H9 (cell line): ENCODE measurements at regions not wholly inside any gene's neighbourhood (a gene's known extent, or its start where the extent isn't known, plus 50 kb on each side); places are given as distances from the start of the nearest gene placed in this dataset.

Experiments
- DNase-seq: peaks from one replicate; pipeline ENCODE4 v3.0.0-alpha.2; 2017
- H2AFZ ChIP-seq: one replicate; pipeline ENCODE4 v1.6.1; 2013; ENCODE audit warnings: mild to moderate bottlenecking, low read length, control low read depth, moderate library complexity
- H2AK5ac ChIP-seq: 2 replicates; pipeline ENCODE4 v1.6.1; 2013; ENCODE audit warnings: low read length, control low read depth, mixed read lengths; ENCODE audit not compliant: insufficient read length
- H2BK120ac ChIP-seq: one replicate; pipeline ENCODE4 v1.6.1; 2013; ENCODE audit warnings: low read depth, mild to moderate bottlenecking, low read length, control low read depth, inconsistent platforms; ENCODE audit not compliant: poor library complexity, severe bottlenecking
- H2BK12ac ChIP-seq: 2 replicates; pipeline ENCODE4 v1.6.1; 2013; ENCODE audit warnings: low read length, control low read depth, mixed read lengths, low read depth; ENCODE audit not compliant: insufficient read length
- H2BK15ac ChIP-seq: 2 replicates; pipeline ENCODE4 v1.6.1; 2013; ENCODE audit warnings: low read depth, low read length, control low read depth
- H2BK20ac ChIP-seq: one replicate; pipeline ENCODE4 v1.6.1; 2013; ENCODE audit warnings: low read depth, mild to moderate bottlenecking, low read length, control low read depth, inconsistent platforms; ENCODE audit not compliant: poor library complexity, severe bottlenecking
- H2BK5ac ChIP-seq: 2 replicates; pipeline ENCODE4 v1.6.1; 2013; ENCODE audit warnings: low read length, control low read depth, mixed read lengths; ENCODE audit not compliant: insufficient read length
- H3K14ac ChIP-seq: 2 replicates; pipeline ENCODE4 v1.6.1; 2013; ENCODE audit warnings: low read length, control low read depth; ENCODE audit not compliant: insufficient read depth
- H3K18ac ChIP-seq: 2 replicates; pipeline ENCODE4 v1.6.1; 2013; ENCODE audit warnings: low read depth, mild to moderate bottlenecking, mixed read lengths, low read length, control low read depth; ENCODE audit not compliant: insufficient read length
- H3K23ac ChIP-seq: 2 replicates; pipeline ENCODE4 v1.6.1; 2013; ENCODE audit warnings: low read length, control low read depth, mixed read lengths, low read depth; ENCODE audit not compliant: insufficient read length
- H3K23me2 ChIP-seq: 2 replicates; pipeline ENCODE4 v1.6.1; 2013; ENCODE audit warnings: low read depth, mild to moderate bottlenecking, mixed read lengths, low read length, control low read depth; ENCODE audit not compliant: insufficient read length, poor library complexity, severe bottlenecking
- H3K27ac ChIP-seq: 2 replicates; pipeline ENCODE4 v1.5.1; 2013; ENCODE audit warnings: low read length, control low read depth, mixed read lengths, low read depth; ENCODE audit not compliant: insufficient read length
- H3K27me3 ChIP-seq: 2 replicates; pipeline ENCODE4 v1.6.1; 2013; ENCODE audit warnings: low read length, control low read depth, inconsistent platforms; ENCODE audit not compliant: insufficient read depth
- H3K4ac ChIP-seq: 2 replicates; pipeline ENCODE4 v1.6.1; 2013; ENCODE audit warnings: low read depth, mild to moderate bottlenecking, control low read depth, inconsistent platforms, low read length, moderate library complexity
- H3K4me1 ChIP-seq: 2 replicates; pipeline ENCODE4 v1.6.1; 2013; ENCODE audit warnings: low read length, control low read depth, inconsistent platforms; ENCODE audit not compliant: insufficient read depth
- H3K4me2 ChIP-seq: 2 replicates; pipeline ENCODE4 v1.6.1; 2013; ENCODE audit warnings: low read length, control low read depth, mixed read lengths; ENCODE audit not compliant: insufficient read length, insufficient read depth
- H3K56ac ChIP-seq: 2 replicates; pipeline ENCODE4 v1.6.1; 2013; ENCODE audit warnings: low read depth, mild to moderate bottlenecking, mixed read lengths, low read length, control low read depth; ENCODE audit not compliant: insufficient read length
- H3K79me1 ChIP-seq: 2 replicates; pipeline ENCODE4 v1.6.1; 2013; ENCODE audit warnings: low read depth, mild to moderate bottlenecking, moderate library complexity, low read length, control low read depth, inconsistent platforms; ENCODE audit not compliant: insufficient read depth, poor library complexity, severe bottlenecking
- H3K79me2 ChIP-seq: 2 replicates; pipeline ENCODE4 v1.6.1; 2013; ENCODE audit warnings: low read length, control low read depth, inconsistent platforms; ENCODE audit not compliant: insufficient read depth
- H3K9ac ChIP-seq: 2 replicates; pipeline ENCODE4 v1.6.1; 2013; ENCODE audit warnings: low read length, control low read depth, mixed read lengths; ENCODE audit not compliant: insufficient read length; ENCODE audit errors: extremely low read depth
- H3K9me3 ChIP-seq: one replicate; pipeline ENCODE4 v1.6.1; 2013; ENCODE audit warnings: low read depth, low read length, inconsistent platforms; ENCODE audit not compliant: control insufficient read depth
- H3T11ph ChIP-seq: one replicate; pipeline ENCODE4 v1.6.1; 2013; ENCODE audit warnings: mild to moderate bottlenecking, low read length, control low read depth, inconsistent platforms
- H4K20me1 ChIP-seq: one replicate; pipeline ENCODE4 v1.6.1; 2013; ENCODE audit not compliant: control insufficient read depth, insufficient read length, insufficient read depth
- H4K5ac ChIP-seq: 2 replicates; pipeline ENCODE4 v1.6.1; 2013; ENCODE audit warnings: low read depth, mild to moderate bottlenecking, mixed read lengths, low read length, control low read depth; ENCODE audit not compliant: insufficient read length
- H4K8ac ChIP-seq: replicated peaks from 2 replicates; pipeline ENCODE4 v1.6.1; 2013; ENCODE audit warnings: low read length, control low read depth, mixed read lengths, low read depth; ENCODE audit not compliant: insufficient read length
- H4K91ac ChIP-seq: 2 replicates; pipeline ENCODE4 v1.6.1; 2013; ENCODE audit warnings: low read depth, mild to moderate bottlenecking, moderate library complexity, mixed read lengths, low read length, control low read depth; ENCODE audit not compliant: insufficient read length
- H3K27ac Mint-ChIP-seq, 3 experiments: 2 replicates in 2 of 3; 3 replicates in 1 of 3; pipeline ENCODE4 v1.8.0; 2020 to 2021; ENCODE audit warnings: mixed read lengths in 3 of 3, mild to moderate bottlenecking in 1 of 3, moderate library complexity in 1 of 3
- H3K27me3 Mint-ChIP-seq: 2 replicates; pipeline ENCODE4 v1.8.0; 2021; ENCODE audit warnings: low read depth, mild to moderate bottlenecking, moderate library complexity, mixed read lengths
- H3K36me3 Mint-ChIP-seq, 3 experiments: 2 replicates in 2 of 3; 3 replicates in 1 of 3; pipeline ENCODE4 v1.8.0; 2020 to 2021; ENCODE audit warnings: low read depth in 3 of 3, mixed read lengths in 3 of 3; ENCODE audit not compliant: insufficient read depth in 1 of 3
- H3K4me1 Mint-ChIP-seq, 2 experiments: 2 replicates each; pipeline ENCODE4 v1.8.0; 2020; ENCODE audit warnings: mixed read lengths in 2 of 2
- H3K4me3 Mint-ChIP-seq, 2 experiments: 2 replicates in 1 of 2; 3 replicates in 1 of 2; pipeline ENCODE4 v1.8.0; 2020 to 2021; ENCODE audit warnings: mild to moderate bottlenecking in 2 of 2, mixed read lengths in 2 of 2, moderate library complexity in 1 of 2
- H3K9me3 Mint-ChIP-seq, 2 experiments: 2 replicates in 1 of 2; 3 replicates in 1 of 2; pipeline ENCODE4 v1.8.0; 2020; ENCODE audit warnings: mild to moderate bottlenecking in 2 of 2, mixed read lengths in 2 of 2, moderate library complexity in 1 of 2
- WGBS: extraction: QIAGEN DNeasy Blood & Tissue Kit; methylation state at CpG from one replicate; pipeline ENCODE4 v1.1.7; 2013; ENCODE audit warnings: missing lambda C conversion rate, low lambda C conversion rate, mixed read lengths; ENCODE audit not compliant: insufficient read length; ENCODE audit errors: extremely low coverage; 5-methylcytosine and 5-hydroxymethylcytosine counted together
- TF ChIP-seq, protein P1 (sequence below): fragments of 200-600 bp; sonication (generic); conservative IDR thresholded peaks from 3 replicates; pipeline ENCODE4 v1.8.0; 2021; ENCODE audit warnings: antibody characterized with exemption, mild to moderate bottlenecking

DNA sequence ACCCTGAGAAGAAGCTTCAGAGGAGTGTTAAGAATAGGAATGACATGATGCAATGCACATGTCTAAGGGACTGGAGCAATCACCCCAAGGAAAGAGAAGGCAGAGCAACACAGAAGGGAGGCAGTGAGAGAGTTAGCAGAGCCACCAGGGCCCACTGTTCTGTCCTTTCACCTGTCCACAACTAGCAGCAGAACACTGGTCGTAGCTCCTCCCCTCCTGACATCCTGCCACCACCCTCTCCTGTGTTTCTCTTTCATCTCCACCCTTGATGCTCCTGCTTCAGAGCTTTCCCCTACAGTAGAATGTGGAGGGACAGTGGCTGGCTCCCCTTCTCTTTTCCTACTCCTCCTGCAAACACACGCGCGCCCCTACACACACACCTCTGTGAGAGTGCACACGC, 483.4 kb upstream of the KIF2A start:
- H3K4me2 ChIP-seq: no peak overlapping the region
- H2AK5ac ChIP-seq: no peak overlapping the region
- no peak overlapping the region for H4K8ac ChIP-seq
- no CpG with 5 or more reads among the region's 5 CpGs for WGBS
- TF ChIP-seq, protein P1, sequence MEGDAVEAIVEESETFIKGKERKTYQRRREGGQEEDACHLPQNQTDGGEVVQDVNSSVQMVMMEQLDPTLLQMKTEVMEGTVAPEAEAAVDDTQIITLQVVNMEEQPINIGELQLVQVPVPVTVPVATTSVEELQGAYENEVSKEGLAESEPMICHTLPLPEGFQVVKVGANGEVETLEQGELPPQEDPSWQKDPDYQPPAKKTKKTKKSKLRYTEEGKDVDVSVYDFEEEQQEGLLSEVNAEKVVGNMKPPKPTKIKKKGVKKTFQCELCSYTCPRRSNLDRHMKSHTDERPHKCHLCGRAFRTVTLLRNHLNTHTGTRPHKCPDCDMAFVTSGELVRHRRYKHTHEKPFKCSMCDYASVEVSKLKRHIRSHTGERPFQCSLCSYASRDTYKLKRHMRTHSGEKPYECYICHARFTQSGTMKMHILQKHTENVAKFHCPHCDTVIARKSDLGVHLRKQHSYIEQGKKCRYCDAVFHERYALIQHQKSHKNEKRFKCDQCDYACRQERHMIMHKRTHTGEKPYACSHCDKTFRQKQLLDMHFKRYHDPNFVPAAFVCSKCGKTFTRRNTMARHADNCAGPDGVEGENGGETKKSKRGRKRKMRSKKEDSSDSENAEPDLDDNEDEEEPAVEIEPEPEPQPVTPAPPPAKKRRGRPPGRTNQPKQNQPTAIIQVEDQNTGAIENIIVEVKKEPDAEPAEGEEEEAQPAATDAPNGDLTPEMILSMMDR: no peak
- H3K9ac ChIP-seq: no peak overlapping the region
- Mint-ChIP-seq H3K4me3 (no peak overlapping the region), H3K9me3 (no peaks in the 10 kb centered on the region), H3K27ac (no peak overlapping the region), H3K4me1 (peaks cover 17% of the 10 kb centered on the region in 2 experiments), H3K36me3 (no peaks in the 10 kb centered on the region; a peak in 1 of 7 replicates), H3K27me3 (no peaks in the 10 kb centered on the region)
- DNase-seq: no peak
- no peaks in the 10 kb centered on the region for H4K20me1 ChIP-seq
- no peak overlapping the region for H4K91ac ChIP-seq
- H2BK5ac ChIP-seq: no peak overlapping the region
- H3K23ac ChIP-seq: no peak overlapping the region
- no peaks in the 10 kb centered on the region for H3K79me1 ChIP-seq
- H2BK12ac ChIP-seq: no peak overlapping the region
- no peaks in the 10 kb centered on the region for H3K23me2 ChIP-seq
- no peak overlapping the region for H3K14ac ChIP-seq
- H3T11ph ChIP-seq: no peak overlapping the region
- H3K27ac ChIP-seq: no peak overlapping the region
- H3K56ac ChIP-seq: no peak overlapping the region
- H3K18ac ChIP-seq: no peak overlapping the region
- no peak overlapping the region for H4K5ac ChIP-seq
- no peaks in the 10 kb centered on the region for H3K79me2 ChIP-seq
- H3K27me3 ChIP-seq: no peaks in the 10 kb centered on the region
- no peak overlapping the region for H2AFZ ChIP-seq
- H2BK20ac ChIP-seq: no peak overlapping the region
- H2BK120ac ChIP-seq: no peak overlapping the region
- H2BK15ac ChIP-seq: no peak overlapping the region
- H3K4ac ChIP-seq: no peak overlapping the region
- no peaks in the 10 kb centered on the region for H3K9me3 ChIP-seq
- no peaks in the 10 kb centered on the region for H3K4me1 ChIP-seq
